Neural crest cell (in vitro differentiated cells): ENCODE measurements at regions not wholly inside any gene's neighbourhood (a gene's known extent, or its start where the extent isn't known, plus 50 kb on each side); places are given as distances from the start of the nearest gene placed in this dataset.

Experiments used
- DNase-seq: peaks from one replicate; pipeline ENCODE4 v3.0.0; 2021; ENCODE audit warnings: low read depth, mixed read lengths, low spot score
- H3K27ac Mint-ChIP-seq: one replicate; pipeline ENCODE4 v1.8.0; 2021; ENCODE audit warnings: mild to moderate bottlenecking, mixed read lengths; ENCODE audit not compliant: unreplicated experiment
- H3K27me3 Mint-ChIP-seq: 2 replicates; pipeline ENCODE4 v1.8.0; 2021; ENCODE audit warnings: low read depth, mild to moderate bottlenecking, mixed read lengths
- H3K36me3 Mint-ChIP-seq: 2 replicates; pipeline ENCODE4 v1.8.0; 2021; ENCODE audit warnings: low read depth, mild to moderate bottlenecking, mixed read lengths
- H3K4me1 Mint-ChIP-seq: 2 replicates; pipeline ENCODE4 v1.8.0; 2021; ENCODE audit warnings: mixed read lengths
- H3K4me3 Mint-ChIP-seq: one replicate; pipeline ENCODE4 v1.8.0; 2021; ENCODE audit warnings: mild to moderate bottlenecking, mixed read lengths
- H3K9me3 Mint-ChIP-seq: 2 replicates; pipeline ENCODE4 v1.8.0; 2021; ENCODE audit warnings: mixed read lengths
- TF ChIP-seq, protein P1 (sequence below): fragments of 200-600 bp; sonication (generic); conservative IDR thresholded peaks from 2 replicates; pipeline ENCODE4 v1.5.0; 2021; ENCODE audit warnings: antibody characterized with exemption, mild to moderate bottlenecking

DNA sequence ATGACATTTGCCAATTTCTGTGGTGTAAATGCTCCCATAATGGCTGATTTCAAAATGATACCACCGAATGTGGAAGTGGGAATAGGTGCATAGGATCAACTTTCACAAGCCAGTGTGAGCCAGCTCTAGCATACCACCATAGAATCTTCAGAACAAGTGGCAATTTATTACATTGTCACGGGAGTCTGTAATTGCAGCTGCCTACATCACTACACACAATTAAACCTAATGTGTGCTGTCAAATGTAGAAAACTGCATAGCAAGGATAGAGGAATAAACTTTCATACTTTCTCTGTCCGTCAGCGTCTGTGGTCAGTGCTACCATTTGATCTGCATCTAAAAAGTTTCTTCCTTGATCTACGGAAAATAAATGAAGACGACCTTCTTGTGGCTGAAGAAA, 417.8 kb upstream of the TOM1L1 start:
- DNase-seq = no peak
- Mint-ChIP-seq H3K27me3 (no peaks in the 10 kb centered on the region), H3K36me3 (no peaks in the 10 kb centered on the region), H3K9me3 (no peaks in the 10 kb centered on the region), H3K4me1 (no peaks in the 10 kb centered on the region), H3K4me3 (no peak overlapping the region), H3K27ac (no peak overlapping the region)
- TF ChIP-seq, protein P1, sequence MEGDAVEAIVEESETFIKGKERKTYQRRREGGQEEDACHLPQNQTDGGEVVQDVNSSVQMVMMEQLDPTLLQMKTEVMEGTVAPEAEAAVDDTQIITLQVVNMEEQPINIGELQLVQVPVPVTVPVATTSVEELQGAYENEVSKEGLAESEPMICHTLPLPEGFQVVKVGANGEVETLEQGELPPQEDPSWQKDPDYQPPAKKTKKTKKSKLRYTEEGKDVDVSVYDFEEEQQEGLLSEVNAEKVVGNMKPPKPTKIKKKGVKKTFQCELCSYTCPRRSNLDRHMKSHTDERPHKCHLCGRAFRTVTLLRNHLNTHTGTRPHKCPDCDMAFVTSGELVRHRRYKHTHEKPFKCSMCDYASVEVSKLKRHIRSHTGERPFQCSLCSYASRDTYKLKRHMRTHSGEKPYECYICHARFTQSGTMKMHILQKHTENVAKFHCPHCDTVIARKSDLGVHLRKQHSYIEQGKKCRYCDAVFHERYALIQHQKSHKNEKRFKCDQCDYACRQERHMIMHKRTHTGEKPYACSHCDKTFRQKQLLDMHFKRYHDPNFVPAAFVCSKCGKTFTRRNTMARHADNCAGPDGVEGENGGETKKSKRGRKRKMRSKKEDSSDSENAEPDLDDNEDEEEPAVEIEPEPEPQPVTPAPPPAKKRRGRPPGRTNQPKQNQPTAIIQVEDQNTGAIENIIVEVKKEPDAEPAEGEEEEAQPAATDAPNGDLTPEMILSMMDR = no peak

- Mint-ChIP-seq H3K4me3 (no peak overlapping the region), H3K4me1 (peaks cover 37% of the 10 kb centered on the region), H3K36me3 (no peaks in the 10 kb centered on the region), H3K27me3 (no peaks in the 10 kb centered on the region), H3K9me3 (no peaks in the 10 kb centered on the region), H3K27ac (no peak overlapping the region)
- TF ChIP-seq, protein P1 = no peak
- DNase-seq = no peak
These were observed 407.0 kb upstream of the TOM1L1 start for GRCh38 chr17:54493691-54494090.

DNA sequence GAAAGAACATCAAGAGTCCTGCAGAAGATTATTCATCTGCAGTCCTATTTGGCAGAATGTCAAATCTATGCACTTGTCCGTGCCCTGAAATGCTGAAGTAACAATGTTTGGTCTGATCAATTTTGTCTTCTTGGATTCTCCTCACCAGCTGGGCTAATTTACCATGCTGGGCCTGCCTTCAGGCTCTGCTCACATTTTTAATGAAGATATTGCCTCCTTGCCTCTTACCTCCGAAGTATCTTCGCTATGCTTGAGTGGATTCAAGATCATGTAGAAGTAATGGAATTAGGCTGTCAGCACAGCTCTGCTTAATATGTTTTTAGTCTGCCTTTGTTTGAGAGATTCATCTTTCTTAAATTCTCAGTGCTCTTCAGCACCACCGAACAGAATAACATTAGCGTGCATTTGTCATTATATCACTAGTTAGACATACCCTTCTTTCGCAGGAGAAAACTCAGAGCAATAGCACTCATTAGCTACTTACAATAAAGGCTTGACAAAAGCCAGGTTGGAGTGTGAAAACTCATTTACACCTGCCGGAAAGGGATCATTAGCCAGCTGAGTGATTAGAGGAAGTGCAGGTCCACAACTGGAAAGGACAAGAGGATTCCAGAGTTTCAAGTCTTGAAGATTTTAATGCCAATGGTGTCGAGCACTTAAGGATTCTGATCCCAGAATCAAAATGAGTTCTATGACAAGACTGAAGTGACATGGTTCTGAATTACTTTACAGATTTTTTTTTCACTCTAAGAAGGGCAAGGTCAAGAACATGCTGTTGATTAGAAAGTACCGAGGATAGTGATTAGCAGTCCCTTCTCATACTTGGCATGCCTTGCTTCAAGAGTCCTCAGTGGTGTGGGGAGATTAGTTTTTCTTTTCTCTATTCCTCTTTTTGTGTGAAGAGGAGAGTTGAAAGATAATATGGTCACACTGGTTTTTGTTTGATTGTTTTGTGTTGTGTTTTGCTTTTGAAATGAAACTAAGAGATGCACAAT, 405.6 kb upstream of the TOM1L1 start:
- DNase-seq = no peak
- Mint-ChIP-seq H3K9me3 (no peaks in the 10 kb centered on the region), H3K27me3 (no peaks in the 10 kb centered on the region), H3K4me1 (peaks cover 37% of the 10 kb centered on the region), H3K4me3 (no peak overlapping the region), H3K27ac (no peak overlapping the region), H3K36me3 (no peaks in the 10 kb centered on the region)
- TF ChIP-seq, protein P1 = no peak

- Mint-ChIP-seq H3K4me3 (no peak overlapping the region), H3K9me3 (peaks cover 6% of the 10 kb centered on the region), H3K4me1 (no peaks in the 10 kb centered on the region), H3K27me3 (no peaks in the 10 kb centered on the region), H3K36me3 (peaks cover 3% of the 10 kb centered on the region), H3K27ac (no peak overlapping the region)
- TF ChIP-seq, protein P1 = no peak
- no peak for DNase-seq
These were observed 395.2 kb upstream of the TOM1L1 start for GRCh38 chr17:54505404-54505803.

- TF ChIP-seq, protein P1 = no peak
- H3K4me3 Mint-ChIP-seq = no peak overlapping the region
- H3K9me3 Mint-ChIP-seq = peaks cover 12% of the 10 kb centered on the region
- peaks cover 3% of the 10 kb centered on the region for H3K4me1 Mint-ChIP-seq
- no peak for DNase-seq
- no peaks in the 10 kb centered on the region for H3K27me3 Mint-ChIP-seq
- H3K36me3 Mint-ChIP-seq = no peaks in the 10 kb centered on the region
- H3K27ac Mint-ChIP-seq = peak overlapping the region; percentile 40
These were observed 381.9 kb upstream of the TOM1L1 start for GRCh38 chr17:54518706-54519105.
